ENCODE measurements at regions not wholly inside any gene's neighbourhood (a gene's known extent, or its start where the extent isn't known, plus 50 kb on each side); places are given as distances from the start of the nearest gene placed in this dataset.

GRCh38 chr15:98203872-98204660 is 243.6 kb downstream of the ARRDC4 start:
- no peak for DNase-seq

- no peak for DNase-seq
Observed at GRCh38 chr15:98207928-98208327, 247.4 kb downstream of the ARRDC4 start.

- DNase-seq: no peak
Observed at GRCh38 chr15:98213346-98213979, 253.0 kb downstream of the ARRDC4 start.

- no peak for DNase-seq
Observed at GRCh38 chr15:98216166-98216565, 255.7 kb downstream of the ARRDC4 start.

GRCh38 chr15:98217356-98217755 is 256.9 kb downstream of the ARRDC4 start:
- no peak for DNase-seq

- DNase-seq: no peak
Observed at GRCh38 chr15:98221144-98221543, 260.6 kb downstream of the ARRDC4 start.

GRCh38 chr15:98221577-98221976 is 261.1 kb downstream of the ARRDC4 start:
- no peak for DNase-seq

- DNase-seq: no peak
Observed at GRCh38 chr15:98226149-98226548, 265.6 kb downstream of the ARRDC4 start.

GRCh38 chr15:98226578-98226977 is 266.1 kb downstream of the ARRDC4 start:
- no peak for DNase-seq

- no peak for DNase-seq
Observed at GRCh38 chr15:98228846-98229245, 268.3 kb downstream of the ARRDC4 start.

- DNase-seq: no peak
Observed at GRCh38 chr15:98230975-98231374, 270.5 kb downstream of the ARRDC4 start.

- no peak for DNase-seq
Observed at GRCh38 chr15:98231696-98232440, 271.4 kb downstream of the ARRDC4 start.

- no peak for DNase-seq
Observed at GRCh38 chr15:98232761-98233160, 272.3 kb downstream of the ARRDC4 start.

GRCh38 chr15:98233873-98234272 is 273.4 kb downstream of the ARRDC4 start:
- no peak for DNase-seq

- DNase-seq: no peak
Observed at GRCh38 chr15:98240303-98240702, 279.8 kb downstream of the ARRDC4 start.

GRCh38 chr15:98241032-98241554 is 280.6 kb downstream of the ARRDC4 start:
- no peak for DNase-seq

- no peak for DNase-seq
Observed at GRCh38 chr15:98257290-98257689, 296.8 kb downstream of the ARRDC4 start.

GRCh38 chr15:98263787-98264186 is 303.3 kb downstream of the ARRDC4 start:
- no peak for DNase-seq

GRCh38 chr15:98266295-98266694 is 305.8 kb downstream of the ARRDC4 start:
- no peak for DNase-seq

- DNase-seq: no peak
Observed at GRCh38 chr15:98268163-98268562, 307.7 kb downstream of the ARRDC4 start.

GRCh38 chr15:98272625-98273024 is 312.1 kb downstream of the ARRDC4 start:
- DNase-seq: no peak

- DNase-seq: no peak
Observed at GRCh38 chr15:98276018-98276417, 315.5 kb downstream of the ARRDC4 start.

GRCh38 chr15:98277602-98278001 is 317.1 kb downstream of the ARRDC4 start:
- DNase-seq: no peak
